K562 (cell line): ENCODE measurements at regions not wholly inside any gene's neighbourhood (a gene's known extent, or its start where the extent isn't known, plus 50 kb on each side); places are given as distances from the start of the nearest gene placed in this dataset.

Experiments used
- BRF2 ChIP-seq: IDR thresholded peaks from 3 replicates; pipeline ENCODE4 v1.6.1; 2011; ENCODE audit warnings: borderline replicate concordance, mild to moderate bottlenecking; ENCODE audit not compliant: insufficient read length, insufficient read depth
- HMG20B ChIP-seq: fragments of 250-450 bp; sonication (Bioruptor Pico); IDR thresholded peaks from 2 replicates; pipeline ENCODE4 v1.5.0; 2021; ENCODE audit warnings: mild to moderate bottlenecking
- MTA3 ChIP-seq: fragments of 450-650 bp; formaldehyde crosslinking; IDR thresholded peaks from 2 replicates; pipeline ENCODE4 v1.6.1; 2017; ENCODE audit warnings: mild to moderate bottlenecking, borderline replicate concordance
- SMARCA4 ChIP-seq: fragments of 450-650 bp; IDR thresholded peaks from 2 replicates; pipeline ENCODE4 v1.6.1; 2016
- TAL1 ChIP-seq: fragments of 450-650 bp; IDR thresholded peaks from 2 replicates; pipeline ENCODE4 v1.6.1; 2016; ENCODE audit warnings: mild to moderate bottlenecking
- TGIF2 ChIP-seq: sonication (generic); formaldehyde crosslinking; IDR thresholded peaks from 2 replicates; pipeline ENCODE4 v1.8.1; 2022; ENCODE audit warnings: mild to moderate bottlenecking, missing genetic modification reagents, moderate library complexity
- TF ChIP-seq, protein P1 (sequence below), 3 experiments: fragments of 200-800 bp in 1 of 3; fragments of 250-450 bp in 1 of 3; fragments of 450-650 bp in 1 of 3; sonication (Bioruptor Pico) in 1 of 3; sonication (Bioruptor generic) in 1 of 3; formaldehyde crosslinking in 1 of 3; IDR thresholded peaks; 2 replicates each; pipeline versions ENCODE4 v1.6.1 to v1.8.0; 2016 to 2022; ENCODE audit warnings: mild to moderate bottlenecking in 2 of 3, missing genetic modification characterization in 2 of 3, missing compliant biosample characterization in 1 of 3, moderate library complexity in 1 of 3

GRCh38 chr9:73543727-73544126 lies 392.1 kb downstream of the ANXA1 start (continued):
- TF ChIP-seq, protein P1, sequence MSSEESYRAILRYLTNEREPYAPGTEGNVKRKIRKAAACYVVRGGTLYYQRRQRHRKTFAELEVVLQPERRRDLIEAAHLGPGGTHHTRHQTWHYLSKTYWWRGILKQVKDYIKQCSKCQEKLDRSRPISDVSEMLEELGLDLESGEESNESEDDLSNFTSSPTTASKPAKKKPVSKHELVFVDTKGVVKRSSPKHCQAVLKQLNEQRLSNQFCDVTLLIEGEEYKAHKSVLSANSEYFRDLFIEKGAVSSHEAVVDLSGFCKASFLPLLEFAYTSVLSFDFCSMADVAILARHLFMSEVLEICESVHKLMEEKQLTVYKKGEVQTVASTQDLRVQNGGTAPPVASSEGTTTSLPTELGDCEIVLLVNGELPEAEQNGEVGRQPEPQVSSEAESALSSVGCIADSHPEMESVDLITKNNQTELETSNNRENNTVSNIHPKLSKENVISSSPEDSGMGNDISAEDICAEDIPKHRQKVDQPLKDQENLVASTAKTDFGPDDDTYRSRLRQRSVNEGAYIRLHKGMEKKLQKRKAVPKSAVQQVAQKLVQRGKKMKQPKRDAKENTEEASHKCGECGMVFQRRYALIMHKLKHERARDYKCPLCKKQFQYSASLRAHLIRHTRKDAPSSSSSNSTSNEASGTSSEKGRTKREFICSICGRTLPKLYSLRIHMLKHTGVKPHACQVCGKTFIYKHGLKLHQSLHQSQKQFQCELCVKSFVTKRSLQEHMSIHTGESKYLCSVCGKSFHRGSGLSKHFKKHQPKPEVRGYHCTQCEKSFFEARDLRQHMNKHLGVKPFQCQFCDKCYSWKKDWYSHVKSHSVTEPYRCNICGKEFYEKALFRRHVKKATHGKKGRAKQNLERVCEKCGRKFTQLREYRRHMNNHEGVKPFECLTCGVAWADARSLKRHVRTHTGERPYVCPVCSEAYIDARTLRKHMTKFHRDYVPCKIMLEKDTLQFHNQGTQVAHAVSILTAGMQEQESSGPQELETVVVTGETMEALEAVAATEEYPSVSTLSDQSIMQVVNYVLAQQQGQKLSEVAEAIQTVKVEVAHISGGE (CRISPR knock-in tag; IDR thresholded peaks at IDR 0.05): no peak
- no peak for TF ChIP-seq TGIF2 (CRISPR knock-in tag)
- no peak for TF ChIP-seq SMARCA4
- no peak for TF ChIP-seq BRF2
- no peak for TF ChIP-seq MTA3
- TF ChIP-seq HMG20B (CRISPR knock-in tag): no peak
- no peak for TF ChIP-seq TAL1
- TF ChIP-seq, all 486 proteins: peak for 0
